ENCODE measurements at regions not wholly inside any gene's neighbourhood (a gene's known extent, or its start where the extent isn't known, plus 50 kb on each side); places are given as distances from the start of the nearest gene placed in this dataset.

- TF ChIP-seq CTCF (IDR thresholded peaks at IDR 0.05) (no peak), EP300 (IDR thresholded peaks at IDR 0.05) (no peak)
These were observed 445.3 kb upstream of the CCDC54 start for GRCh38 chr3:106931904-106932303.
